Cardiac fibroblast (primary cell): ENCODE measurements at regions not wholly inside any gene's neighbourhood (a gene's known extent, or its start where the extent isn't known, plus 50 kb on each side); places are given as distances from the start of the nearest gene placed in this dataset.
"Not testable (repeated sequence)": the region's sequence is repeated elsewhere in the genome, so short reads cannot be mapped to it uniquely, and the experiment has no call there.

Experiments used
- DNase-seq, 2 donors: peaks; one replicate each; pipeline versions ENCODE4 v3.0.0 to v3.0.0-alpha.2; 2010; ENCODE audit warnings: low read depth in 2 of 2
- H3K4me3 ChIP-seq, 2 donors: replicated peaks in 1 of 2; 1 replicate in 1 of 2; 2 replicates in 1 of 2; pipeline ENCODE4 v1.5.1; 2011; ENCODE audit warnings: low read depth in 2 of 2, low read length in 2 of 2, mild to moderate bottlenecking in 2 of 2, moderate library complexity in 1 of 2
- CTCF ChIP-seq: IDR thresholded peaks from one replicate; pipeline ENCODE4 v1.5.1; 2011; ENCODE audit warnings: low read depth, mild to moderate bottlenecking, low read length, inconsistent platforms

DNA sequence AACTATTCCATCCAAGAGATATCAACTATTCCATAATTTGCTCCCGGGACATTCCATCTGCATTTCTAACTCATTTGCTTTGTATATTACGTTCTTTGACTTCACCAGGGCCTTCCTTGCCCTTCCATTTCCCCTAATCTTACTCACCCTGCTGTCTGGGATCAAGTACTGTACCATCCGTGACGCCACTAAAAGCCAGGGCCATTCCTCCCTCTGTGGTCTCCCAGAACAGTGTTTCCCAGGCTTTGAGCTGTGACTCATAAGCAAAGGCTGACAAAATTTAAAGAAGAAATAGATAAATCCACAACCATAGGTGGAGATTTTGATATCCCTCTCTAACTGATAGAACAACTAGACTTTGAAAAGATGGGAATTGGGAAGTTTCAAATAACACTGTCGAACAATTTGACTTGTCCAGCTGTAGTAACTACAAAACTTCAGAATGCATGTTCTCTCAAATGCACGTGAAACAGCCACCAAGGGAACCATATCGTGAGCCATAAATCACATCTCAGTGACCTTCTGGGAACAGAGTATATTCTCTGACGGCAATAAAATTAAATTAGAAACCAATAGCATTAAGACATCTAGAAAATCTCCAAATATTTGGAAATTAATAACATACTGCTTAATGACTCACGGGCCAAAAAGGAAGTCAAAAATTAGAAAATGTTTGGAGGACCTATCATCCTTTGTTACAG lies 501.0 kb downstream of the SETD4 start:
- no peak overlapping the region for H3K4me3 ChIP-seq
- peak; percentile 92 to 98 for DNase-seq
- TF ChIP-seq CTCF, result peak; percentile 19

GRCh38 chr21:35556536-35556935 lies 503.8 kb downstream of the SETD4 start:
- no peak for DNase-seq
- no peak for TF ChIP-seq CTCF
- no peak overlapping the region for H3K4me3 ChIP-seq

- not testable (repeated sequence) for DNase-seq, H3K4me3 ChIP-seq
These were observed 503.4 kb upstream of the RUNX1 start for GRCh38 chr21:35552483-35552882.

DNA sequence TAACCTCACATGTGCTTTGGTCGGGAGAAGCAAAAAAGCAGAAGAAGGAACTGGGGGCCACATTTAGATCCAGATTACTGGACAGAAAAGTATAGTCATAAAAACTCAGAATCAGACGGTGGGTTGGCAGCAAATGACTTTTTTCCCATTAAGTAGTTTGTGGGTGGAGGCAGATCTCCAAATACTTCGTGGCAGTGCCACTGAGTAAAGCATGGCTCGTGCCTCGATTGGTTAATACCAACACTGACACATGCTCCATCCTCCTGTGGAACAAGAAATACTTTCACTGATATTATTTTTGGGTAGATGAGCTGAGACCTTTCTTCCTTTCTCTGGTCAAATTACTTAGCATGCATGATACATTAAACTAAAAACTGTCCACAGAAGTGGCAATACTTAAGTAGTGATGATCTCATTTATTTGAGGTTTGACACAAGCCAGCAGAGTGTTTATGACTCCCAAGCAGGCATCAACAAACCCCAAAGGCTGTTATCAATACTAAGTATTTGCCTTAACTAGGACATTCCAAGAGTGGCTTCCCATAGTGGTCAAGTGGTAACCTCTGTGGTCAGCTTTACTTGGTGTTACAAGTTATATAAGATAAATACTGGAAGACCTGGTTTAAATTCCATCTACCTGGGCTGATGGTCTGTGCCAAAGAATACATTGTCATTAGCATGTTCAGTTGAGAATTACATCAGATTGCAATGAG lies 500.0 kb upstream of the RUNX1 start:
- no peak for TF ChIP-seq CTCF

DNA sequence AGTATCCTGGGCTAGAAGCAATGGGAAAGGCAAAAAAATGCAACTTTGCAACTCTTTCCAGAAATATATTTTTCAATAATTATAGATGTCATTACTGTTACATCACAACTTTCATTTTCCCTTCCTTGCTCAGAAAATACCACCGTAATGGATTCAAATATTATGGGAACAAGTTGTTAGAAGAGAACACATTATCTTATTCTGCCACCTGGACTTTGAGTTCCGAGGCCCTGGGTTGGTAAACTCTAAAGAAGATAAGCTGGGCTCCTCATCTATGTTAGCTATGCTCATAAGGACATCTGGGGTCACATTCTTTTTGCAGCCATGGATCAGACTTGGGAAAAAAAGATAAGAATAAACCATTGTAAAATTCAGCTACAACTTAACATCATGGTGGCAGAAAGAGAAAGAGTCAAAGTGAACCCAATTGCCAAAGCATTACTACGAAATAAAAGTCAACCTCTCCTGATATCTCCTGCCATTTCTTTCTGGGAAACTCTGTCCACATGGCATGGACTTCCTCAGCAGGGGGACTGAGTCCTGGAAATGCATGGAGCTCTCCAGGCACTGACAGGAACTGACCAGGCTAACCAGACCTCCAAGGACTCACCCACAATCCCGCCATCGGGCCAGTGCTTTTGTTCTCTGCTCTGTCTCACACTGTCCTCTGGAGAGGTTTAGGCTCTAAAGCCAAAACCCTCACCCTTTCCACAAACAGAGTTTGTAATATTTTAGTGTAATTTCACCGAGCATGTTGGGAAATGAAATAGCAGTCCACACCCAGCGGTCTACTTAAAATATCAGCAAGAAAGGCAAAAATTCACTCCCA lies 499.1 kb upstream of the RUNX1 start:
- no peak for TF ChIP-seq CTCF
- DNase-seq, result no peak
- no peak overlapping the region for H3K4me3 ChIP-seq

More for the DNA sequence above, 500.0 kb upstream of the RUNX1 start:
- no peak for DNase-seq
- H3K4me3 ChIP-seq, result no peak overlapping the region

- TF ChIP-seq CTCF, result no peak
- DNase-seq, result no peak
- no peak overlapping the region for H3K4me3 ChIP-seq
These were observed 494.6 kb upstream of the RUNX1 start for GRCh38 chr21:35543746-35544145.
